Uterus (tissue), 2 donors: ENCODE measurements at regions not wholly inside any gene's neighbourhood (a gene's known extent, or its start where the extent isn't known, plus 50 kb on each side); places are given as distances from the start of the nearest gene placed in this dataset.

Experiments
- CTCF ChIP-seq, 4 experiments: fragments of 200-600 bp in 2 of 4; fragments of 450-650 bp in 2 of 4; sonication (generic) in 2 of 4; IDR thresholded peaks; one replicate each; pipeline ENCODE4 v1.5.1; 2016 to 2019; ENCODE audit warnings: antibody characterized with exemption in 4 of 4, mild to moderate bottlenecking in 2 of 4, moderate library complexity in 1 of 4
- POLR2A ChIP-seq, 2 donors: fragments of 450-650 bp; IDR thresholded peaks; one replicate each; pipeline ENCODE4 v1.6.1; 2016; ENCODE audit warnings: antibody characterized with exemption in 2 of 2, mild to moderate bottlenecking in 1 of 2, moderate library complexity in 1 of 2

DNA sequence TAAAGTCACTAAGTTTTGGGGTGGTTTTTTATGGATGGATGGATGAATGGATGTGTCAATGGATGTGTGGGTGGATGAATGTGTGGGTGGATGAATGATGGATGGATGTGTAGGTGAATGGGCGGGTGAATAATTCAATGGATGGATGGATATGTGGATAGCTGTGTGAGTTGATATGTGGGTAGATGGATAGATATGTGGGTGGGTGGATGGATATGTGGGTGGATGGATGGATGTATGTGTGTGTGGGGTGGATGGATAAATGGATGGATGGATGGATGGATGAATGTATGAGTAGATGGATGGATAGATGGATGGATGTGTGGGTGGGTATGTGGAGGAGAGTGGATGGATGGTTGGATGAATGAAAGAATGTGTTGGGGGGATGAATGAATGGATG is 310.1 kb upstream of the C16orf82 start:
- no peak for TF ChIP-seq CTCF (IDR thresholded peaks at IDR 0.05)
- no peak for TF ChIP-seq POLR2A (IDR thresholded peaks at IDR 0.05)
